ENCODE measurements at regions not wholly inside any gene's neighbourhood (a gene's known extent, or its start where the extent isn't known, plus 50 kb on each side); places are given as distances from the start of the nearest gene placed in this dataset.

GRCh38 chr2:7392076-7392787, 475.0 kb downstream of the RNF144A start:
- peak; percentile 27 for DNase-seq

GRCh38 chr2:7394195-7394594, 477.0 kb downstream of the RNF144A start:
- DNase-seq: no peak

GRCh38 chr2:7400628-7401027, 483.4 kb downstream of the RNF144A start:
- DNase-seq: no peak

- DNase-seq: no peak
Observed at GRCh38 chr2:7403092-7403775, 486.0 kb downstream of the RNF144A start.

GRCh38 chr2:7405861-7406715, 488.9 kb downstream of the RNF144A start:
- DNase-seq: no peak

GRCh38 chr2:7407001-7407400, 489.8 kb downstream of the RNF144A start:
- no peak for DNase-seq

GRCh38 chr2:7407906-7408680, 490.9 kb downstream of the RNF144A start:
- no peak for DNase-seq

GRCh38 chr2:7411691-7412090, 494.5 kb downstream of the RNF144A start:
- DNase-seq: no peak

GRCh38 chr2:7417845-7418742, 500.9 kb downstream of the RNF144A start:
- DNase-seq: no peak

GRCh38 chr2:7419186-7419585, 502.0 kb downstream of the RNF144A start:
- DNase-seq: no peak

GRCh38 chr2:7419814-7420311, 502.7 kb downstream of the RNF144A start:
- DNase-seq: no peak

- no peak for DNase-seq
Observed at GRCh38 chr2:7420530-7420929, 503.3 kb downstream of the RNF144A start.

- no peak for DNase-seq
Observed at GRCh38 chr2:7424481-7424880, 507.3 kb downstream of the RNF144A start.

- peak; percentile 68 for DNase-seq
Observed at GRCh38 chr2:7427293-7428060, 510.3 kb downstream of the RNF144A start.

- no peak for DNase-seq
Observed at GRCh38 chr2:7428454-7429204, 511.4 kb downstream of the RNF144A start.

- DNase-seq: no peak
Observed at GRCh38 chr2:7429733-7430132, 512.5 kb downstream of the RNF144A start.

GRCh38 chr2:7430421-7430868, 513.2 kb downstream of the RNF144A start:
- no peak for DNase-seq

- DNase-seq: no peak
Observed at GRCh38 chr2:7430869-7431641, 513.8 kb downstream of the RNF144A start.

- DNase-seq: no peak
Observed at GRCh38 chr2:7432436-7432835, 515.2 kb downstream of the RNF144A start.

Data from kidney glomerular epithelial cell (primary cell).